Tibial artery (tissue), 4 donors: ENCODE measurements at regions not wholly inside any gene's neighbourhood (a gene's known extent, or its start where the extent isn't known, plus 50 kb on each side); places are given as distances from the start of the nearest gene placed in this dataset.
"Not testable (repeated sequence)": the region's sequence is repeated elsewhere in the genome, so short reads cannot be mapped to it uniquely, and the experiment has no call there.

Source experiments
- DNase-seq, 2 donors: peaks; one replicate each; pipeline ENCODE4 v3.0.0-alpha.2; 2019
- H3K27ac ChIP-seq, 2 donors: fragments of 200-600 bp; sonication (generic) in 1 of 2; 1 replicate in 1 of 2; 2 replicates in 1 of 2; pipeline ENCODE4 v1.5.1; 2018 to 2019; ENCODE audit warnings: mild to moderate bottlenecking in 1 of 2
- H3K27me3 ChIP-seq, 2 donors: fragments of 200-600 bp; sonication (generic) in 1 of 2; one replicate each; pipeline versions ENCODE4 v1.5.1 to v1.6.0; 2016 to 2019
- H3K36me3 ChIP-seq, 3 donors: fragments of 200-600 bp; sonication (generic) in 2 of 3; one replicate each; pipeline ENCODE4 v1.5.1; 2016 to 2019; ENCODE audit warnings: mild to moderate bottlenecking in 2 of 3
- H3K4me1 ChIP-seq, 4 donors: fragments of 200-600 bp; sonication (generic) in 2 of 4; 1 replicate in 3 of 4; 2 replicates in 1 of 4; pipeline ENCODE4 v1.5.1; 2016 to 2019
- H3K4me3 ChIP-seq, 2 donors: fragments of 200-600 bp; sonication (generic) in 1 of 2; 1 replicate in 1 of 2; 2 replicates in 1 of 2; pipeline ENCODE4 v1.5.1; 2018 to 2019; ENCODE audit warnings: mild to moderate bottlenecking in 2 of 2
- H3K9me3 ChIP-seq, 3 donors: fragments of 200-600 bp; sonication (generic) in 1 of 3; one replicate each; pipeline ENCODE4 v1.5.1; 2016 to 2019
- CTCF ChIP-seq, 2 experiments: fragments of 200-600 bp in 1 of 2; fragments of 450-650 bp in 1 of 2; IDR thresholded peaks; one replicate each; pipeline ENCODE4 v1.5.1; 2017 to 2019; ENCODE audit warnings: antibody characterized with exemption in 2 of 2, mild to moderate bottlenecking in 1 of 2, moderate library complexity in 1 of 2
- intact Hi-C: fragments of 100-400 bp; cut with DNase I; formaldehyde crosslinking; loops from one replicate; pipeline ENCODE4 v1.15.0; 2023; ENCODE audit warnings: low total_unique reads

- no peaks in the 10 kb centered on the region for H3K27me3 ChIP-seq
- TF ChIP-seq CTCF (IDR thresholded peaks at IDR 0.05), result no peak
- H3K4me3 ChIP-seq, result no peak overlapping the region
Measured at GRCh38 chr6:121559611-121560269, 124.3 kb downstream of the GJA1 start.

GRCh38 chr6:121560476-121560875, 125.0 kb downstream of the GJA1 start:
- H3K9me3 ChIP-seq, result peaks cover 0 to 17% (median 16%) of the 10 kb centered on the region in 3 donors
- no peaks in the 10 kb centered on the region for H3K27me3 ChIP-seq
- DNase-seq, result no peak
- H3K27ac ChIP-seq, result no peak overlapping the region
- TF ChIP-seq CTCF (IDR thresholded peaks at IDR 0.05), result no peak
- H3K36me3 ChIP-seq, result no peaks in the 10 kb centered on the region
- H3K4me3 ChIP-seq, result no peak overlapping the region
- intact Hi-C loops, result no loop called here
- H3K4me1 ChIP-seq, result no peaks in the 10 kb centered on the region

More at GRCh38 chr6:121559611-121560269, 124.3 kb downstream of the GJA1 start:
- Histone ChIP-seq H3K27ac (no peak overlapping the region), H3K9me3 (peaks cover 0 to 9% (median 9%) of the 10 kb centered on the region in 3 donors), H3K36me3 (no peaks in the 10 kb centered on the region), H3K4me1 (no peaks in the 10 kb centered on the region)
- DNase-seq, result no peak
- intact Hi-C loops, result no loop called here

DNA sequence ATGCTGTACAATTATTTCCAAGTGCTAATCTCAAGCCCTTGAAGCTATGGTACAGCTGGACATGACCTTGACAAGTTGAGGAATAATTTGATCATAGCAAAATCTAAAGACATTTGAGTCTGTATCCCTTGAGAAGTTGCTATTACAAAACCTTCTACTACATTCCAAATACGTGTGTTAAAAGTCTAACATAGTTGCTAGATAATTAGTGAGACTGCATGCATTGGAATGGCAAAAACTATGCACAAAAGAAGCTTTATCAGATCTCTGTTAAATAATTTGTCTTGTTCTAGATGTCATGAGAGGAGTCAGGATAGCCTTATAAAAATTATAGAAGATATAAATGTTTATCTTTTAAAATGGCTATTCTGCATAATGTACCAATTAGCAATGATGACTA, 127.8 kb downstream of the GJA1 start:
- no peak for DNase-seq
- peaks cover 0 to 20% (median 19%) of the 10 kb centered on the region in 3 donors for H3K9me3 ChIP-seq
- intact Hi-C loops, result no loop called here
- no peaks in the 10 kb centered on the region for H3K36me3 ChIP-seq
- H3K27me3 ChIP-seq, result no peaks in the 10 kb centered on the region
- no peak overlapping the region for H3K27ac ChIP-seq
- no peak for TF ChIP-seq CTCF (IDR thresholded peaks at IDR 0.05)
- H3K4me3 ChIP-seq, result no peak overlapping the region
- no peaks in the 10 kb centered on the region for H3K4me1 ChIP-seq

DNA sequence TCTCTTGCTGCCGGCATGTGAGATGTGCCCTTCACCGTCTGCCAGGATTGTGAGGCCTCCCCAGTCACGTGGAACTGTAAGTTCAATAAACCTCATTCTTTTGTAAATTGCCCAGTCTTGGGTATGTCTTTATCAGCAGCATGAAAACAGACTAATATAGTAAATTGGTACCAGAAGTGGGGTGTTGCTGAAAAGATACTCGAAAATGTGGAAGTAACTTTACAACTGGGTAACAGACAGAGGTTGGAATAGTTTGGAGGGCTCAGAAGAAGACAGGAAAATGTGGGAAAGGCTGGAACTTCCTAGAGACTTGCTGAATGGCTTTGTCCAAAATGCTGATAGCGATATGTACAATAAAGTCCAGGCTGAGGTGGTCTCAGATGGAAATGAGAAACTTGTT, 129.1 kb downstream of the GJA1 start:
- intact Hi-C loops, H3K27ac ChIP-seq, H3K4me3 ChIP-seq, H3K27me3 ChIP-seq, DNase-seq, H3K4me1 ChIP-seq, H3K36me3 ChIP-seq: not testable (repeated sequence)
- H3K9me3 ChIP-seq, result peaks cover 0 to 20% (median 19%) of the 10 kb centered on the region in 3 donors

DNA sequence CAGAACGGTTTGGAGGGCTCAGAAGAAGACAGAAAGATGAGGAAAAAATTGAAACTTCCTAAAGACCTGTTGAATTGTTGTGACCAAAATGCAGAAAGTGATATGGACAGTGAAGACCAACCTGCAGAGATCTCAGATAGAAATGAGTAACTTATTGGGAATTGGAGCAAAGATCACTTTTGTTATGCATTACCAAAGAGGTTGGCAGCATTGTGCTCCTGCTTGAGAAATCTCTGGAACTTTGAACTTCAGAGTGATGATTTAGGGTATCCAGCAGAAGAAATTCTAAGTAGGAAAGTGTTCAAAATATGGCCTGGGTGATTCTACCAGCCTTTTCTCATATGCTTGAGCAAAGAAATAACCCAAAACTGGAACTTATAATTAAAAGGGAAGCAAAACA, 136.0 kb downstream of the GJA1 start:
- DNase-seq, result no peak
- Histone ChIP-seq H3K4me1 (peaks cover 0 to 13% (median 0%) of the 10 kb centered on the region in 4 donors), H3K27ac (no peak overlapping the region), H3K9me3 (no peaks in the 10 kb centered on the region), H3K27me3 (no peaks in the 10 kb centered on the region), H3K4me3 (no peak overlapping the region), H3K36me3 (no peaks in the 10 kb centered on the region)
- no peak for TF ChIP-seq CTCF (IDR thresholded peaks at IDR 0.05)
- intact Hi-C loops, result no loop called here

GRCh38 chr6:121573481-121573880, 138.0 kb downstream of the GJA1 start:
- DNase-seq, result no peak
- Histone ChIP-seq H3K27me3 (no peaks in the 10 kb centered on the region), H3K4me3 (no peak overlapping the region), H3K36me3 (no peaks in the 10 kb centered on the region), H3K9me3 (no peaks in the 10 kb centered on the region), H3K27ac (peak overlapping the region in 1 of 2 donors; percentile 2), H3K4me1 (peaks cover 0 to 13% (median 0%) of the 10 kb centered on the region in 4 donors)
- intact Hi-C loops, result no loop called here
- no peak for TF ChIP-seq CTCF (IDR thresholded peaks at IDR 0.05)
